ENCODE measurements at regions not wholly inside any gene's neighbourhood (a gene's known extent, or its start where the extent isn't known, plus 50 kb on each side); places are given as distances from the start of the nearest gene placed in this dataset.

- Histone ChIP-seq H2AFZ (ENCODE audit: low read depth, low read length) (no peak overlapping the region), H4K20me1 (ENCODE audit: insufficient read depth, low read length) (no peaks in the 10 kb centered on the region)
- ATAC-seq (ENCODE audit: insufficient read depth, low read depth), result no peak
Observed at GRCh38 chr18:65133610-65134009, 617.2 kb upstream of the CDH7 start.

GRCh38 chr18:65124633-65125032, 626.2 kb upstream of the CDH7 start:
- no peaks in the 10 kb centered on the region for H4K20me1 ChIP-seq (ENCODE audit: insufficient read depth, low read length)
- DNase-seq, result peak; percentile 13
- peak overlapping the region in 1 of 2 experiments; percentile 38; a peak in 2 of 4 replicates for H3K4me3 ChIP-seq (ENCODE audit: low read depth in 1 of 2, low read length in 2 of 2)
- H3K9ac ChIP-seq (ENCODE audit: low read depth, low read length), result no peak overlapping the region
- TF ChIP-seq EZH2 (IDR thresholded peaks at IDR 0.05; ENCODE audit: borderline replicate concordance, low read depth, low read length, severe bottlenecking), result no peak
- TF ChIP-seq CTCF (IDR thresholded peaks at IDR 0.05; ENCODE audit: borderline replicate concordance, extremely low read depth, low read length, poor library complexity, severe bottlenecking), result no peak
- H3K27me3 ChIP-seq (ENCODE audit: insufficient read depth, low read length, poor library complexity), result no peaks in the 10 kb centered on the region
- peak overlapping the region; percentile 58 for H3K4me2 ChIP-seq (ENCODE audit: insufficient read depth, low read length)
- H3K79me2 ChIP-seq (ENCODE audit: insufficient read depth, low read length), result no peaks in the 10 kb centered on the region
- H3K9me3 ChIP-seq (ENCODE audit: insufficient read depth, low read length, severe bottlenecking), result peaks cover 12% of the 10 kb centered on the region
- no peak overlapping the region for H3K27ac ChIP-seq (ENCODE audit: low read length)
- ATAC-seq (ENCODE audit: insufficient read depth, low read depth), result peak; percentile 92
- peak overlapping the region; percentile 68 for H2AFZ ChIP-seq (ENCODE audit: low read depth, low read length)
- H3K36me3 ChIP-seq (ENCODE audit: insufficient read depth, low read length), result no peaks in the 10 kb centered on the region
- peaks cover 4% of the 10 kb centered on the region for H3K4me1 ChIP-seq (ENCODE audit: insufficient read depth, low read length)

More at GRCh38 chr18:65133610-65134009, 617.2 kb upstream of the CDH7 start:
- H3K27ac ChIP-seq (ENCODE audit: low read length), result no peak overlapping the region
- H3K79me2 ChIP-seq (ENCODE audit: insufficient read depth, low read length), result no peaks in the 10 kb centered on the region
- no peaks in the 10 kb centered on the region for H3K4me1 ChIP-seq (ENCODE audit: insufficient read depth, low read length)
- no peak for TF ChIP-seq CTCF (IDR thresholded peaks at IDR 0.05; ENCODE audit: borderline replicate concordance, extremely low read depth, low read length, poor library complexity, severe bottlenecking)
- no peak for TF ChIP-seq EZH2 (IDR thresholded peaks at IDR 0.05; ENCODE audit: borderline replicate concordance, low read depth, low read length, severe bottlenecking)
- no peak overlapping the region for H3K4me2 ChIP-seq (ENCODE audit: insufficient read depth, low read length)
- no peak for DNase-seq
- no peak overlapping the region for H3K4me3 ChIP-seq (ENCODE audit: low read depth in 1 of 2, low read length in 2 of 2)
- no peaks in the 10 kb centered on the region for H3K9me3 ChIP-seq (ENCODE audit: insufficient read depth, low read length, severe bottlenecking)
- no peak overlapping the region for H3K9ac ChIP-seq (ENCODE audit: low read depth, low read length)
- no peaks in the 10 kb centered on the region for H3K36me3 ChIP-seq (ENCODE audit: insufficient read depth, low read length)
- H3K27me3 ChIP-seq (ENCODE audit: insufficient read depth, low read length, poor library complexity), result no peaks in the 10 kb centered on the region

- no peak for ATAC-seq (ENCODE audit: insufficient read depth, low read depth)
- no peak overlapping the region for H3K4me3 ChIP-seq (ENCODE audit: low read depth in 1 of 2, low read length in 2 of 2)
Observed at GRCh38 chr18:65103864-65104263, 646.9 kb upstream of the CDH7 start.

More at GRCh38 chr18:65103864-65104263, 646.9 kb upstream of the CDH7 start:
- no peaks in the 10 kb centered on the region for H3K27me3 ChIP-seq (ENCODE audit: insufficient read depth, low read length, poor library complexity)
- H3K79me2 ChIP-seq (ENCODE audit: insufficient read depth, low read length), result no peaks in the 10 kb centered on the region
- H2AFZ ChIP-seq (ENCODE audit: low read depth, low read length), result no peak overlapping the region
- no peak overlapping the region for H3K4me2 ChIP-seq (ENCODE audit: insufficient read depth, low read length)
- no peaks in the 10 kb centered on the region for H3K4me1 ChIP-seq (ENCODE audit: insufficient read depth, low read length)
- no peaks in the 10 kb centered on the region for H3K36me3 ChIP-seq (ENCODE audit: insufficient read depth, low read length)
- H3K27ac ChIP-seq (ENCODE audit: low read length), result no peak overlapping the region
- H4K20me1 ChIP-seq (ENCODE audit: insufficient read depth, low read length), result no peaks in the 10 kb centered on the region
- TF ChIP-seq EZH2 (IDR thresholded peaks at IDR 0.05; ENCODE audit: borderline replicate concordance, low read depth, low read length, severe bottlenecking) (no peak), CTCF (IDR thresholded peaks at IDR 0.05; ENCODE audit: borderline replicate concordance, extremely low read depth, low read length, poor library complexity, severe bottlenecking) (no peak)
- H3K9ac ChIP-seq (ENCODE audit: low read depth, low read length), result no peak overlapping the region
- H3K9me3 ChIP-seq (ENCODE audit: insufficient read depth, low read length, severe bottlenecking), result no peaks in the 10 kb centered on the region
- DNase-seq, result no peak

Measured in DND-41 (cell line).